HL-60 (cell line): ENCODE measurements at regions not wholly inside any gene's neighbourhood (a gene's known extent, or its start where the extent isn't known, plus 50 kb on each side); places are given as distances from the start of the nearest gene placed in this dataset.

ENCODE experiments used
- GABPA ChIP-seq: IDR thresholded peaks from 2 replicates; pipeline ENCODE4 v1.6.1; 2012; ENCODE audit warnings: low read depth
- POLR2AphosphoS5 ChIP-seq: IDR thresholded peaks from 2 replicates; pipeline ENCODE4 v1.6.1; 2012; ENCODE audit warnings: low read depth
- REST ChIP-seq: IDR thresholded peaks from 2 replicates; pipeline ENCODE4 v1.6.1; 2012; ENCODE audit warnings: low read depth; ENCODE audit not compliant: insufficient replicate concordance
- SPI1 ChIP-seq: IDR thresholded peaks from 2 replicates; pipeline ENCODE4 v1.6.1; 2012; ENCODE audit warnings: low read depth, mild to moderate bottlenecking, borderline replicate concordance
- TF ChIP-seq, protein P1 (sequence below): IDR thresholded peaks from one replicate; pipeline ENCODE4 v1.5.1; 2011; ENCODE audit warnings: low read length, control low read depth, inconsistent platforms; ENCODE audit not compliant: insufficient read depth

DNA sequence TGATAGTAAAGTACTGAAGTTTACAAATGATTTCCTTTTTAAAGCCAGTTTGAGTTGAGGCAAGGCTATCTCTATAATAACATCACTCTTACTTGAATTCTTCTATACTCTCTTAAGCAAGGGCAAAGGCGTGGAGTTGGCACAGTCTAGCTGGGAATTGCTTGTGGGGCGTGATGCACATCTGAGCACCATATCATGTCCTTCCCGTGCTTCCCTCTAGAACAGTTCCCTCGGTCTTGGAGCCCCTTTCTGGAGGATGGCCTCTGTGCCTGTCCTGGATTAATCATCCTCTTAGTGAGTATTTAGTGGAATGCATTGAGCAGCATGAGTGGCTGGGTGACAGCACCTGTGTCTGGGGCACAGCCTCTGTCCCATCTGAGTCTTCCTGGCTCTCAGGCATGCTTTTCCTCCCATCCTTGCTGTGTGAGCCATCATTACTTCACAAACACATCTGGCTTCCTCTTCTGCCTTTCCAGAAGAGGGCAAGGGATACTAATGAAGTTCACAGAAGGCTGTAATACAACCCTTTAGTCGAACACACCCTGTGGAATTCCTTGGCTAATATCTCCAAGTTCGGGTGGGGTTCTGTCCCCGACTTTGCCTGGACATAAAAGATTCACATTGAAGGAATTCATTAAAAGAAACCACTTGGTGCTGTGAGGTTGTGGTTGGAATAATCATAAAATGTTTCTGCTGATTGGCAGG, 188.2 kb downstream of the FNDC1 start:
- TF ChIP-seq, protein P1, sequence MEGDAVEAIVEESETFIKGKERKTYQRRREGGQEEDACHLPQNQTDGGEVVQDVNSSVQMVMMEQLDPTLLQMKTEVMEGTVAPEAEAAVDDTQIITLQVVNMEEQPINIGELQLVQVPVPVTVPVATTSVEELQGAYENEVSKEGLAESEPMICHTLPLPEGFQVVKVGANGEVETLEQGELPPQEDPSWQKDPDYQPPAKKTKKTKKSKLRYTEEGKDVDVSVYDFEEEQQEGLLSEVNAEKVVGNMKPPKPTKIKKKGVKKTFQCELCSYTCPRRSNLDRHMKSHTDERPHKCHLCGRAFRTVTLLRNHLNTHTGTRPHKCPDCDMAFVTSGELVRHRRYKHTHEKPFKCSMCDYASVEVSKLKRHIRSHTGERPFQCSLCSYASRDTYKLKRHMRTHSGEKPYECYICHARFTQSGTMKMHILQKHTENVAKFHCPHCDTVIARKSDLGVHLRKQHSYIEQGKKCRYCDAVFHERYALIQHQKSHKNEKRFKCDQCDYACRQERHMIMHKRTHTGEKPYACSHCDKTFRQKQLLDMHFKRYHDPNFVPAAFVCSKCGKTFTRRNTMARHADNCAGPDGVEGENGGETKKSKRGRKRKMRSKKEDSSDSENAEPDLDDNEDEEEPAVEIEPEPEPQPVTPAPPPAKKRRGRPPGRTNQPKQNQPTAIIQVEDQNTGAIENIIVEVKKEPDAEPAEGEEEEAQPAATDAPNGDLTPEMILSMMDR, result no peak
- no peak for TF ChIP-seq SPI1
- no peak for TF ChIP-seq POLR2AphosphoS5
- TF ChIP-seq REST, result no peak
- TF ChIP-seq GABPA, result no peak
